ENCODE measurements at regions not wholly inside any gene's neighbourhood (a gene's known extent, or its start where the extent isn't known, plus 50 kb on each side); places are given as distances from the start of the nearest gene placed in this dataset.
A peak's percentile ranks its signal among the peaks of the same experiment; 100 is the strongest.

- no peak overlapping the region for H3K4me3 ChIP-seq
- peaks cover 0 to 25% (median 0%) of the 10 kb centered on the region in 3 donors for H3K27me3 ChIP-seq
- no peaks in the 10 kb centered on the region for H3K36me3 ChIP-seq
- no peak for DNase-seq
- intact Hi-C loops (cut with DNase I; ENCODE audit: low total_unique reads) = loop anchor here (10.0 kb wide), 1 partner anchor 230 kb away; no protein-coding TSS in a partner anchor
- H3K27ac ChIP-seq = no peak overlapping the region
- WGBS, 5 donors = 91 to 94% (median 92%) methylated on average over 3 to 4 of the region's 4 CpGs
- H3K4me1 ChIP-seq = peaks cover 0 to 8% (median 4%) of the 10 kb centered on the region in 4 donors
- TF ChIP-seq POLR2A (IDR thresholded peaks at IDR 0.05) = no peak
- no peak for TF ChIP-seq EP300 (IDR thresholded peaks at IDR 0.05)
- TF ChIP-seq POLR2AphosphoS5 (IDR thresholded peaks at IDR 0.05) = no peak
- TF ChIP-seq CTCF (IDR thresholded peaks at IDR 0.05) = no peak
- H3K9me3 ChIP-seq = peaks cover 0 to 4% (median 0%) of the 10 kb centered on the region in 4 donors
These were observed 69.3 kb upstream of the PDZD8 start for GRCh38 chr10:117444497-117445040.

- Histone ChIP-seq H3K9me3 (peaks cover 0 to 4% (median 0%) of the 10 kb centered on the region in 4 donors), H3K36me3 (no peaks in the 10 kb centered on the region), H3K4me1 (peaks cover 0 to 8% (median 4%) of the 10 kb centered on the region in 4 donors), H3K27ac (no peak overlapping the region), H3K4me3 (no peak overlapping the region), H3K27me3 (peaks cover 0 to 25% (median 0%) of the 10 kb centered on the region in 3 donors)
- no peak for TF ChIP-seq POLR2AphosphoS5 (IDR thresholded peaks at IDR 0.05)
- no peak for TF ChIP-seq POLR2A (IDR thresholded peaks at IDR 0.05)
- no peak for TF ChIP-seq EP300 (IDR thresholded peaks at IDR 0.05)
- no peak for TF ChIP-seq CTCF (IDR thresholded peaks at IDR 0.05)
- DNase-seq = no peak
- intact Hi-C loops (cut with DNase I; ENCODE audit: low total_unique reads) = loop anchor here (10.0 kb wide), 1 partner anchor 229 kb away; no protein-coding TSS in a partner anchor
- 81 to 92% (median 83%) methylated on average over 6 of the region's 6 CpGs for WGBS, 5 donors
These were observed 68.4 kb upstream of the PDZD8 start for GRCh38 chr10:117443686-117444041.

- Histone ChIP-seq H3K9me3 (peaks cover 0 to 4% (median 0%) of the 10 kb centered on the region in 4 donors), H3K4me3 (peak overlapping the region in 1 of 4 donors; percentile 14), H3K4me1 (peaks cover 0 to 8% (median 4%) of the 10 kb centered on the region in 4 donors), H3K27ac (peak overlapping the region in 1 of 5 donors; percentile 11), H3K27me3 (peaks cover 0 to 25% (median 0%) of the 10 kb centered on the region in 3 donors), H3K36me3 (no peaks in the 10 kb centered on the region)
- peak; percentile 78 to 84 for DNase-seq
- WGBS, 5 donors = 18 to 36% (median 23%) methylated on average over 12 to 15 of the region's 15 CpGs
- intact Hi-C loops (cut with DNase I; ENCODE audit: low total_unique reads) = loop anchor here (10.0 kb wide), 1 partner anchor 228 kb away; no protein-coding TSS in a partner anchor
- no peak for TF ChIP-seq POLR2A (IDR thresholded peaks at IDR 0.05)
- no peak for TF ChIP-seq EP300 (IDR thresholded peaks at IDR 0.05)
- TF ChIP-seq POLR2AphosphoS5 (IDR thresholded peaks at IDR 0.05) = peak in 1 of 3 donors; percentile 26
- peak in 5 of 7 experiments; percentile 51 to 84 (median 62) for TF ChIP-seq CTCF (IDR thresholded peaks at IDR 0.05)
These were observed 67.9 kb upstream of the PDZD8 start for GRCh38 chr10:117442944-117443685.

GRCh38 chr10:117442521-117442920, 67.3 kb upstream of the PDZD8 start:
- intact Hi-C loops (cut with DNase I; ENCODE audit: low total_unique reads) = loop anchor here (10.0 kb wide), 1 partner anchor 228 kb away; no protein-coding TSS in a partner anchor
- H3K27ac ChIP-seq = peak overlapping the region in 1 of 5 donors; percentile 11
- DNase-seq = no peak
- TF ChIP-seq POLR2A (IDR thresholded peaks at IDR 0.05) = no peak
- TF ChIP-seq EP300 (IDR thresholded peaks at IDR 0.05) = no peak
- TF ChIP-seq CTCF (IDR thresholded peaks at IDR 0.05) = no peak
- TF ChIP-seq POLR2AphosphoS5 (IDR thresholded peaks at IDR 0.05) = no peak
- no peak overlapping the region for H3K4me3 ChIP-seq
- H3K36me3 ChIP-seq = no peaks in the 10 kb centered on the region
- peaks cover 0 to 8% (median 4%) of the 10 kb centered on the region in 4 donors for H3K4me1 ChIP-seq
- 59 to 74% (median 65%) methylated on average over 6 of the region's 6 CpGs for WGBS, 5 donors
- peaks cover 0 to 25% (median 0%) of the 10 kb centered on the region in 3 donors for H3K27me3 ChIP-seq
- H3K9me3 ChIP-seq = peaks cover 0 to 4% (median 0%) of the 10 kb centered on the region in 4 donors
